ENCODE measurements at regions not wholly inside any gene's neighbourhood (a gene's known extent, or its start where the extent isn't known, plus 50 kb on each side); places are given as distances from the start of the nearest gene placed in this dataset.

GRCh38 chr11:127723714-127724113 is 723.1 kb upstream of the KIRREL3 start:
- TF ChIP-seq, protein P1, sequence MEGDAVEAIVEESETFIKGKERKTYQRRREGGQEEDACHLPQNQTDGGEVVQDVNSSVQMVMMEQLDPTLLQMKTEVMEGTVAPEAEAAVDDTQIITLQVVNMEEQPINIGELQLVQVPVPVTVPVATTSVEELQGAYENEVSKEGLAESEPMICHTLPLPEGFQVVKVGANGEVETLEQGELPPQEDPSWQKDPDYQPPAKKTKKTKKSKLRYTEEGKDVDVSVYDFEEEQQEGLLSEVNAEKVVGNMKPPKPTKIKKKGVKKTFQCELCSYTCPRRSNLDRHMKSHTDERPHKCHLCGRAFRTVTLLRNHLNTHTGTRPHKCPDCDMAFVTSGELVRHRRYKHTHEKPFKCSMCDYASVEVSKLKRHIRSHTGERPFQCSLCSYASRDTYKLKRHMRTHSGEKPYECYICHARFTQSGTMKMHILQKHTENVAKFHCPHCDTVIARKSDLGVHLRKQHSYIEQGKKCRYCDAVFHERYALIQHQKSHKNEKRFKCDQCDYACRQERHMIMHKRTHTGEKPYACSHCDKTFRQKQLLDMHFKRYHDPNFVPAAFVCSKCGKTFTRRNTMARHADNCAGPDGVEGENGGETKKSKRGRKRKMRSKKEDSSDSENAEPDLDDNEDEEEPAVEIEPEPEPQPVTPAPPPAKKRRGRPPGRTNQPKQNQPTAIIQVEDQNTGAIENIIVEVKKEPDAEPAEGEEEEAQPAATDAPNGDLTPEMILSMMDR (IDR thresholded peaks at IDR 0.05; ENCODE audit: extremely low read depth, missing control alignments) = no peak
- DNase-seq (ENCODE audit: low spot score) = no peak

DNA sequence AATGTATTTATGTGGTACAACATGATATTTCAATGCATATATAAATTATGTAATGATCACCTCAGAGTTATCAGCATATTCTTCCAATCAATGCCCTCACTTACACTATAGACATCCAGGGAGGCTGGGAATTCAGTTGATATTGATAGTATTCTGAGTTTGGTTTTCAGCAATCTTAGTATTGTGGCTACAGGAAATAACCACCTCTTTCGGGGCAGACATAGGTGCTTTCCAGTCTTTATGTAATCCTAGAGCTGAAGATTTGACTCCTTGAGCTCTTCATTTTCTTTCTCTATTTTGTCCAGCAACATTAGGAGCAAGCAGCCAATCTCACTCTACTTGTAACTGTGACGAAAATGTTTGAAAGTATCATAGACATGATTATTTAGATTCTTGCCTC is 712.7 kb upstream of the KIRREL3 start:
- TF ChIP-seq, protein P1 (IDR thresholded peaks at IDR 0.05; ENCODE audit: extremely low read depth, missing control alignments) = no peak
- DNase-seq (ENCODE audit: low spot score) = no peak

DNA sequence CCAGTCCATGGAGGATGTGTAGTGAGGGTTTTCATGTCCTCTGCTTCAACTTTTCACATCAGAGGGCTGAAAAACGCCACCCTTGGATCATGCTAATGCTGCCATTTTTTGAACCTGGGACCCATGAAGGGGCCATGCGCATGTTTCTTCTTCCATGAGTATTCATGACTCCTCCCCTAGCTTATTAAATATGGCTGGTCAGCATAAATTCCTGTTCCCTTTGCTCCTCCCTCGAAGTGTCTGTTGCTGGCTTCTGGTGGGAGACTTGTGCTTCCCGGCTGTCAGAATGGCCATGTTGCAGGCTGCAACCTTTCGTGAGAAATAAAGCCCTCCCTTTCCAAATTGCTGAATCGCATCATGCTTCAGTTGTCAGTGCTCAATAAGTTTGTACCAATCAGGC is 711.2 kb upstream of the KIRREL3 start:
- no peak for DNase-seq (ENCODE audit: low spot score)
- TF ChIP-seq, protein P1 (IDR thresholded peaks at IDR 0.05; ENCODE audit: extremely low read depth, missing control alignments) = no peak

- no peak for DNase-seq (ENCODE audit: low spot score)
- TF ChIP-seq, protein P1 (IDR thresholded peaks at IDR 0.05; ENCODE audit: extremely low read depth, missing control alignments) = no peak
Observed at GRCh38 chr11:127710831-127711230, 710.3 kb upstream of the KIRREL3 start.

- TF ChIP-seq, protein P1 (IDR thresholded peaks at IDR 0.05; ENCODE audit: extremely low read depth, missing control alignments) = no peak
- DNase-seq (ENCODE audit: low spot score) = no peak
Observed at GRCh38 chr11:127709960-127710359, 709.4 kb upstream of the KIRREL3 start.

DNA sequence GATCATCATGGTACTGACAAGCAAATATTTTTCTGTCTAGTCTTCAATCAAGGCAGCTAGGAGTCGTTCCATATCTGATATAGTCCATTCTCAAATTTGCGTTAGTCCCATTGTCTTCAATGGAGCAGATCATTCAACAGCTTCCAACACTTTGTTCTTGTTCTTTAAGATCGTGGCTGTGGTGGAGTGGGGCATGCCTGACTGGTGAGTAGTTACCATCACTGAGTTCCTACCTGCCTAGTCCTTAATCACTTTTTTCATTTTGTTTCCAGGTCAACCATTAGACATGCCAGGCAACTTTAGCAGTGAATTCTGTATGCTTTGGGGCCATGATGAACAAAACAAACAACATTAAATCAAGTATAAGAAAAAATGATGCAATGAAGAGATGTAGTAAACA is 693.1 kb upstream of the KIRREL3 start:
- TF ChIP-seq, protein P1 (IDR thresholded peaks at IDR 0.05; ENCODE audit: extremely low read depth, missing control alignments) = no peak

DNA sequence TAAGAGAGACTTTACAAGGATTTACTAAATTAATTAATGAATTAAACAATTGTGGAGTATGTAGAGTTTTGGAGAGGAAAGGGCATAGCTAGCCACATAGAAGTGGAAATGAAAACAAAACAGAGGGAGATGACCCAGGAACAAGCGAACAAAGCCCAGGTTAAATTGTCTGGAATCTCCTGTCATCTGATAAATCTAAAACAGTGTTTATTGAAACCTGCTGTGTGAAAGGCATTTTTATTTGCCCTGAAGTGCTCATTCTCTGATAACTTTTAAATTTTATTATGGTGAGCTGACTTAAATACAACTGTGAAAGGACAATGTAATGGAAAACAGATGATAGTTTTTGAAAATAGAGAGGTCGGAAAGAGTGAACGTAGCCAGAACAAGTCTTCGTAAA is 682.8 kb upstream of the KIRREL3 start:
- no peak for DNase-seq (ENCODE audit: low spot score)
- TF ChIP-seq, protein P1 (IDR thresholded peaks at IDR 0.05; ENCODE audit: extremely low read depth, missing control alignments) = no peak

More for the DNA sequence above, 693.1 kb upstream of the KIRREL3 start:
- no peak for DNase-seq (ENCODE audit: low spot score)

Measured in GM20000 (cell line).